IPS DF 4.7 (cell line): ENCODE measurements at regions not wholly inside any gene's neighbourhood (a gene's known extent, or its start where the extent isn't known, plus 50 kb on each side); places are given as distances from the start of the nearest gene placed in this dataset.

ENCODE experiments used
- DNase-seq: peaks from one replicate; pipeline ENCODE4 v3.0.0-alpha.2; 2013; ENCODE audit warnings: low spot score; ENCODE audit errors: extremely low read depth

DNA sequence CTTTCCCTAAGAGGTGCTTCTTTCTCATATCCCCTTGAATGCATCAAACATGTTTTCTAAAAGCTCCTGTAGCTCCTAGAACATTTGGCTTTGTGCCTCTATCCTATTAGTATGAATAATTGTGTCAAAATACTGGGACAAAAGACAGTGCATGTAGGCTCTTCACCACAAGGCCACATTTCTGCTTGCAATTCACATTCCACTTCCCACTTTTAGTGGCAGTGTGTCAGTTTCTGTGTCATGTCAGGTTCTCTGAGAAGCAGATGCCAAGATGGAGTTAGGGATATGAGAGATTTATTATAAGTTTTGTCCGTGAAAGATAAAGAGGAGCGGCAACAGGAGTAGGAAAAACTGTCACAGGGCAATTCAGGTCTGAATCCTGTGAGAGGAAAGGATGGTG, 61.3 kb upstream of the GPRIN3 start:
- no peak for DNase-seq

DNA sequence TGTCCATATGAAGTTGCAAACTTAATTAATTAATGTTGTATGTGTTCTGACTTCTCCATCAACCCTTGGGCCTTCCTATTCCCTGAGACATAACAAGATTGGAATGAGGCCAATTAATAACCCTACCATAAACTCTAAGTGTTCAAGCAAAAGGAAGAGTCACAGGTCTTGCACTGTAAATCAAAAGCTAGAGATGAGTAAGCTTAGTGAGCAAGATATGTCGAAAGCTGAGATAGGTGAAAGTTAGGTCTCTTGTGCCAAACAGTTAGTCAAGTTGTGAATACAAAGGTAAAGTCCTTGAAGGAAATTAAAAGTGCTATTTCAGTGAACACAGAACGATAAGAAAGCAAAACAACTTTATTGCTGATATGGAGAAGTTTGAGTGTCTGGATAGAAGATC, 58.2 kb upstream of the GPRIN3 start:
- no peak for DNase-seq

DNA sequence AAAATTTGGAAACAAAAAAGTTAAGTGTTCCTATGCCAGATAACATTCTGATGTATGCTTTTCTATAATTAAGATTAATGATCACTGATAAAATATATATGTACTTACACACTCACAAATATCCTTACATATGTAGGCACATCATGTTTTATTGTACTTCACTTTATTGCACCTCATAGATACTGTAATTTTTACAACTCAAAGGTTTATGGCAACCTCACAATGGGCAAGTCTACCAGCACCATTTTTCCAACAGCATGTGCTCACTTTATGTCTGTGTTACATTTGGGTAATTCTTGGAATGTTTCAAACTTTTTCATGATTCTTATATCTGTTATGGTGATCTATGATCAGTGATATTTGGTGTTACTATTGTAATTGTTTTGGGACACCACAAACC, 57.8 kb upstream of the GPRIN3 start:
- no peak for DNase-seq

DNA sequence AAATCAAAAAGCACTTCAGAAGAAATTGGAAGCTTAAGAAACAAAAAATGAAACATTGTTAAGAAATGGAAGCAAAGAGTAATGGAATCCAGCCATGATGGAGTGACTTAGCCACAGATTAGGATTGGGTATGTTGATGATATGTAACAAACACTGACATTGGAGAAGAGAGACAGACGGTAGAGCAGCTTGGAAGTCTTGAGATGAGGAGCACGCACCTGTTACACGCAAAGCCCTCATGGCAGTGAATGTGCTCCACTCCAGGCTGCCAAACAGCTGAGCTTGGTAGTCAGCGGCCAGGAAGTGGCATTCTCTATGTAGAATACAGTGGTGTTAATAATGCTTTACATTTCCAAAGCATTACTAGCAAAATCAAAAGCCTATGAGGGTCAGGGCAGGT, 56.9 kb upstream of the GPRIN3 start:
- DNase-seq, result no peak

DNA sequence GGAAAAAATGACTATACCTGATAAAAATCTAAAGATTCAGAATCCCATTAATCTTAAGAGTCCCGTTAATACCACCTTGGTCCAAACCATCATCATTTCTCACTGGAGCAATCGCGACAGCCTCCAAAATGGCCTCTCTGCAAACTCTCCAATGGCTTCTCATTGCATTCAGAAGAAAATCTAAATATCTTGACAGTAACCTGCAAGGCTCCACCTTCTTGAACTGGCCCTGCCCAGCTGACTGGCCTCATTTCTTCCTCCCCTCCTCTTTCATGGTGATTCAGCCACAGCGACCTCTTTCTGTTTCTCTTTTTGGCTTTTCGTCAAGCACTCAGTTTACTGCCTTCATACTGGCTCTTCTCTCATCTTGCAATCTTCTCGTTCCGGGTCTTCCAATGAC, 56.2 kb upstream of the GPRIN3 start:
- no peak for DNase-seq

DNA sequence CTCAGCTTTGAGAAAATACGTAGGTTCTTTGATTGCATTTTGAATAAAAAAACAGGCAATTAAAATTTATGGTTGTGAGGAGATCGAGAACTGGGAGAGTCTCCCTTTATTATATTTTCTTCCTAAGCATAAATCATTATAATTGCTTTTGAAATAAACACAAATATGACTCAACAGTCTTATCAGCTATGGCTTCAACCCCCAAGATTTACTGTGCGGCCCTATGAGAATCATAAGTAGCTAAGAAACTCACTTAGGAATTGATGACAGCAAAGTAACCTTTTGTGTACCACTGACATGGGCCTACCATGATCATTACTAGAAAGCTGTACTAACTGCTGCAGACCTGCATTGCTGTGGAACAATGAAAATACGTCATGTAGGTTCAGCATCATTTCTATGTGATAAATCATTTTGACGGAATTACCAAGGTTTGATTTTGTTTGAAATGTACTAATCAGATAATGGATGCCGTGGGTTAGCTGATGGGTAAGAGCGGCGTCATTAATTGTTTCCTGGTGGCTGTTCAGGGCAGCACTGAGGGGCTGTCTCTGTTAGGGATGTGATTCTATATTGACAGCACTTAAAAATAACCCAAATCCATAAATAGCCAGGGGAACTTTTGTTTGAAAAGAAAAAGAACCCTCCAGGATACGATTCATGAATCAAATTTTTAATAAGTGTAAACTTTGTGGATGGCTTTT, 51.5 kb upstream of the GPRIN3 start:
- no peak for DNase-seq

DNA sequence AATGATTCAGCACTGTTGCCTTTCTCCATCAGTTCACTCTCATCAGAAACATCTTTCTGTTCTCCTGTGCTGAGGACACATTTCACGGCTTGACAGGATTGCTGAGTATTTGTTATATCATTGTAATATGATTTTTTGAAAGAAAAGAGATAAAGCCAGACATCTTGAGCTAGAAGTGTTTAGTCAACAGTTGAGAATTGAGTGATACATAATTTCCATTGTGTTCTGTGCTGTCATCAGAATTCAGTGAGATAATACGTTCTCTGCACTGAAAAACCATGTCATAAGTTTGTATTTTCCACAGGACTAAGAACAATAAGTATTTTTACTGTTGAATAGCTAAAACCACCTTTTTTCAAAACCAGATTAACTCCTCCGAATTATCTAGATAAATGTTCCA, 50.2 kb upstream of the GPRIN3 start:
- DNase-seq, result no peak
